Islet precursor cell (in vitro differentiated cells): ENCODE measurements at regions not wholly inside any gene's neighbourhood (a gene's known extent, or its start where the extent isn't known, plus 50 kb on each side); places are given as distances from the start of the nearest gene placed in this dataset.

Experiments
- DNase-seq: peaks from one replicate; pipeline ENCODE4 v3.0.0-alpha.2; 2018

DNA sequence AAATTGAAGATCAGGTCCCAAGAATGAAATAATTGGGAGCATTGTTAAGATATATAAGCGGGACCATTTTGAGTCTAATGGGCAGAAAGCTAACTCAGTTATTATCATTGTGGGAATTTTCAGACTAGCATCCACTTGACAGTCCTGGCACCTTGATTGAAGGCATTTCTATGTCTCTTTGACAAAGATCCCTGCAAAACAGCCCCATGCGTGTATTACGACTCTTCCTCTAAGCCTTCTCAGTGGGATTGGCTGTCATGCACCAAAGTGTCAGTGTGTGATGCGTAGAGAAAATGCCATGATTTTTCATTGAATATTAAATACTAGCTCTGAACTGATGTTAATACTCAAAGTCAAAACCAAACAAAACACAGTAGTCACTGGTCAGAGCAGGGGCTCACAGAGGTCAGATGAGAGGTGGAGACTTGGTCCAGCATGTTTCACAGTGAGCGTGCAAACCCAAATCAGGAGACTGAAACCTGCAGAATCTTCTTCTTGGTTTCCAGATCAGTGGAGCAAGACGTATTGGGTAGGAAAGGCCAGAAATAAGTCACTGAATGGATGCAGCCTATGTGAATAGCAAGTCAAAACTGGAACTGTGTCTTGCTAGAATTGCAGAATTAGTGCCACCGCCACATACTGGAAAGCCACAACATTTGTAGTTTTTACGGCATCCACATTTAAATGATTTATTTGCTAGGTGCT lies 303.6 kb upstream of the AKR1E2 start:
- no peak for DNase-seq

- DNase-seq: no peak
These were observed 306.2 kb upstream of the AKR1E2 start for GRCh38 chr10:4519658-4520402.

GRCh38 chr10:4517746-4518145 lies 308.3 kb upstream of the AKR1E2 start:
- DNase-seq: no peak

GRCh38 chr10:4515721-4516120 lies 310.3 kb upstream of the AKR1E2 start:
- DNase-seq: no peak

DNA sequence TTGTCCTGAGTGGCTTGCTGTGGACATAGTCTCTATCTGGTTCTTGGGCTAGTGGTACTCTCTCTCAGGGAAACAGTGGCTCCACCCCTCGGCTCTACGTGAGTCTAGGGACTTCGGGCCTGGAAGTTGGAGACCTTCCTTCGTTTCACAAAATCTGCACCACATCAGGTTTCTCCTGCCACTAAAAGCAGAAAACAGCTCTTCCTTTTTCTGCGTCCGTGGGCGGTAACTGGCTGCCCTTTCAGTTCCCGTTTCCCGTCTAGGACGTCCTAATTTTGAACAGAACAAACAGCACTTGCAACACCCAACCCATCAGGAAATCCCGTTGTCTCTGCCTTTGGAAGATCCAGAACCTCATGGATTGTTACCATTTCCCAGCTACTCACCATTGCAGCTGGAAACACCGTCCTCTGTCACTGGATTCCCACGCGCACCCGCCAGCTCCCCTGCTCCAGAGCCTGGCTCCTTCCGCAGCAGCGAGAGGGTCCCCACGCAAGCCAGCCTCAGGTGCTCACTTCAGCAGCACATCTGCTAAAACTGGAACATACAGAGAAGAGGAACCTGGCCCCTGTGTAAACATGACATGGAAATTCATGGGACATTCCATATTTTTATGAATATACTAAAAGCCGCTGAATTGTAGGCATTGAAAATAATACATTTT lies 311.4 kb upstream of the AKR1E2 start:
- no peak for DNase-seq

- peak; percentile 75 for DNase-seq
These were observed 313.3 kb upstream of the AKR1E2 start for GRCh38 chr10:4512671-4513240.

DNA sequence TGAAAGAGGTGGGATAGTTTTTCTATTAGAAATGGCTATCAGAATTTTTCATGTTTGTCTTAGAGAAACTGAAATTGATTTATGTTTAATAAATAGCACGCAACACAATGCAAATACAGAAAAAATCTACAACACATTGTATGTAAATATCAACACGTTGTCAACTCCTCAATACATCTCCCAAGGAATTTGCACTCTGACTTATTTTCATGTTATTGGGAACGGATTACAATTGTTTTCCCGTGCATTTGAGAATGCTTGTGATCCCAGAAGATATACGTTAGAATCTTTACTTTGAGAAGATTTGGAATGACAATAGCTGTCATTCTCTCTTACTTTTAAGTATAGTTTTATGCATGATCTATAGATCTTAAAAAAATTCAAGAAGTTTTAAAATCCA lies 313.8 kb upstream of the AKR1E2 start:
- no peak for DNase-seq

GRCh38 chr10:4511509-4511908 lies 314.5 kb upstream of the AKR1E2 start:
- no peak for DNase-seq

DNA sequence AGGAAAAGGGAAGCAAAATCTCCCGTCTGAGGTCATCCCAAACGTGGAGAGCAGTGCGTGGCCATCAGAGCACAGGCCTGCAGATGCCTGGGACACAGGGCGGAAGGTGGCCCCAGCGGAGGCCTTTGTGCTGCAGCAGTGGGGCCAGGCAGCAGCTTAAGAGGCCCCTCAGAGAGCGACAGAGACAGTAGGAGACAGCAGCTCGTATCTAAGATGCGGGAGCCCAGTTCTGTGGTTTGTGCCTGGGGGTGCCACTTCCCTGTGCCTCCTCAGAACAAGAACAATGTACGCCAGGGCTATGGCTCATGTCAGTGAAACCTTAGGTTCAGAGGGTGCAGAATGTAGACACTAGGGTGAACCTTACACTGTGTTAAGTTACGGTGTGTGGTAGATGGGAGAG lies 316.6 kb upstream of the AKR1E2 start:
- DNase-seq: no peak

DNA sequence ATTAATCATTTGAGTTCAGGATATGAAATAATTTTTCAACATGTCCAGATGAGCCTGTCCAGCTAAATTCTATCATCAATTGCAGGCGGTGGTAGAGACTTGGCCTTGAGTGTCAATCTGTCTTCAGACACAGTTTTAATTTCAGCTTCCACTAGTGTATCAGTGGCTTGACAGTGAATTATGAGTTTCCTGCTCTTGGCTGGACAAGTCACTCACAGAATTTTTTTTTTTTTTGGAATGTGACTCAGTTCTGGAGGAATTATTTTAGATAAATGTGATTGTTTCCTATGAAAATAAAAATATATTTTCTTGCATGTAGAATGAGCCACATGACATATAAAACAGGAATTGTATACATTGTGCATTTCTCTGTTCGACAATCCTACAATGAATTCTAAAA lies 319.9 kb upstream of the AKR1E2 start:
- DNase-seq: no peak

GRCh38 chr10:4504550-4504949 lies 321.5 kb upstream of the AKR1E2 start:
- DNase-seq: no peak

DNA sequence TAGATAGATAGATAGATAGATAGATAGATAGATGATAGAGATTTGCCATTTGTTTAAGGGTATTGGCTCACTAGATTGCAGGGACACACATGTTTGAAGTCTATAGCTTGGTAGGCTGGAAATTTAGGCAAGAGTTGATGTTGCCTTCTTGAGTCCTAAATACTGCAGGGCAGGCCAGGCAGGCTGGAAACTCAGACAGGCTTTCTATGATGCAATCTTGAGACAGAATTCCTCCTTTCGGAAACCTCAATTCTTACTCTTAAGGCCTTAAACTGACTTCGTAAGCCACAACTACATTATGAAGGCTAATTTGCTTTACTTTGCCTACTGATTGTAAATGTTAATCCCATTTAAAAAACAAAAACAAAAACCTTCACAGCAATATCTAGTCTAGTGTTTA lies 322.9 kb upstream of the AKR1E2 start:
- no peak for DNase-seq

GRCh38 chr10:4501306-4501705 lies 324.7 kb upstream of the AKR1E2 start:
- DNase-seq: no peak

GRCh38 chr10:4498711-4499251 lies 327.2 kb upstream of the AKR1E2 start:
- DNase-seq: no peak

GRCh38 chr10:4494551-4494950 lies 331.5 kb upstream of the AKR1E2 start:
- no peak for DNase-seq

- DNase-seq: no peak
These were observed 333.8 kb upstream of the AKR1E2 start for GRCh38 chr10:4492202-4492601.

- no peak for DNase-seq
These were observed 337.1 kb upstream of the AKR1E2 start for GRCh38 chr10:4488904-4489303.

DNA sequence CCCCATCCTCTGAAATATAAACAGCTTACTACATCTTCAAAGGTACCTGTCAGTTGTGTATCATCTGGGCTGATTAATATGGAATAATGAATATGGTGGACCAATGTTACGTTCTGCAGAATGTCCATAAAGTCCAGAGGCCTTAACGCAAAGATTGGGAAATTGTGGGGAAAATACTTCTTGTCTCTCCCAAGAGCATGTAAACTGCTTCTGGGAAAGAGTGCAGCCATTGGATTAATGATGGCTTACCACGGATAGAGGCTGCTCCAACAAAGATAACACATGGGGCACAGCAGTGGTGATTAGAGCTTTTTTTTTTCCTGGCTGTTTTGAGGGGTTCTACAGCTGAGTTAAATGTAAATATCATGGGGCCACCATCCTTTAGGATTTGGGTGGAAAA lies 340.4 kb upstream of the AKR1E2 start:
- DNase-seq: no peak

GRCh38 chr10:4483811-4484210 lies 342.2 kb upstream of the AKR1E2 start:
- no peak for DNase-seq

DNA sequence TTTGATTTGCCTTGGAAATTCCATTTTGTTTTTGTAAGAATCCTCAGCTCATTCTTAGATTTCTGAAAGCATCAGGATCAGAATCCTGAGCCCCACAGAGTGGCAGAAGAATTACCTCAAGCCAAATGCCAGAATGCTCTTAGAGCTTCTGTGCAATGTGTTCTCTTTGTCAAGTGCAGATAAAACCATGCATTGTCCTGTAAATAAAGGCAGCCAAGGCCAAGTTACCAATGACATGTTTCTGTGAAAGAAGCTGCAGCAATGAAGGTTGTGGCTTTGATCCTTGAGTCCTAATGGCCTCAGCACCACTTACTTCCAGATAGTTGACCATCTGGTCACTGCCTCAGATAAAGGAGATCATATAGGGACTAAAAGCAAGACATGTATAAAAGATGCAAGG lies 343.3 kb upstream of the AKR1E2 start:
- DNase-seq: no peak

DNA sequence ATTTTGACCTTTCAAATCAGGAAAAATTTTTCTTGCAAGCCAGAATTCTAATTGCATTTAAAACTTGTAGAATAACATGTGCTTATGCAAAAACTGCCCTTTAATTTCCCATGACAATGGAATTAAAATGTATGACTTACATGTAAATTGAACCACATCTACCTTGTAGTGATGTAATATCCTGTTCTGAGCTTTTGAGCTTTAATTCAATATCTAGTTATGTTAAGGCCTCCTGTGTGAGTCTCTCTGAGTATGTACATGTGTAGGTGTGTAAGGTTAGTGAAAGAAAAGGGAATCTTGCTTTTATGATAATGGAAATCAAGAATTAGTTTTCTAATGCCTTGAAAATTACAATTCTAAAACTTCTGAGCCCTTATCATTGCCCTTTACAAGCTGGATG lies 344.8 kb upstream of the AKR1E2 start:
- DNase-seq: no peak

DNA sequence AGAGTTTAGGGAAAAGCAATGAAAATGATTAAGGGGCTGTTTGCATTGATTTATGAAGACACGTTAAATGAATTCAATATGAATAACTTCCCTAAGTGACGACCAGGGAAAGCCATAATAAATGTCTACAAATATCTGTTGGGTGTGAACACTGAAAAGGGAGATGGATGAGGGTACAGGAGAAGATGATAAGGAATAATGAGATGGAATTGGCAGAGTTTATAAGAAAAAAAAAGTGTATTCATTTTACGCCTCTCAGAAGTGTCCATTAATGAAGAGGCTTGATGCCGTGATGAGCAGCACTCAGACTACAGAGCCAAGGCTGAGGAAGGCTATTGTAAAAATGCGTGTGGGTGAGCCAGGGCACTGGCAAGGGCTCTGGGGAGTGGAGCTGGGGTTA lies 346.7 kb upstream of the AKR1E2 start:
- DNase-seq: no peak

- DNase-seq: no peak
These were observed 348.3 kb upstream of the AKR1E2 start for GRCh38 chr10:4477664-4478063.
